Activated T-helper 1 cell treated with anti-CD3 and anti-CD28 coated beads, Interleukin-12 subunit alpha, Interleukin-12 subunit beta, Interleukin-2, Interleukin-4 antibody, amounts not matched to agents 30 ng/mL and 10 ng/mL and 1 ng/mL, durations not matched to agents 14 hours and 24 hours and 36 hours (primary cell): ENCODE measurements at regions not wholly inside any gene's neighbourhood (a gene's known extent, or its start where the extent isn't known, plus 50 kb on each side); places are given as distances from the start of the nearest gene placed in this dataset.

Experiments
- DNase-seq: peaks from one replicate; pipeline ENCODE4 v3.0.0; 2021; ENCODE audit warnings: low spot score
- H3K27ac Mint-ChIP-seq: one replicate; pipeline ENCODE4 v1.8.0; 2021; ENCODE audit warnings: mild to moderate bottlenecking, mixed read lengths
- H3K27me3 Mint-ChIP-seq: one replicate; pipeline ENCODE4 v1.8.0; 2022; ENCODE audit warnings: mild to moderate bottlenecking, moderate library complexity, mixed read lengths; ENCODE audit not compliant: insufficient read depth
- H3K36me3 Mint-ChIP-seq: one replicate; pipeline ENCODE4 v1.8.0; 2021; ENCODE audit warnings: low read depth, mixed read lengths
- H3K4me1 Mint-ChIP-seq: one replicate; pipeline ENCODE4 v1.8.0; 2021; ENCODE audit warnings: low read depth, mixed read lengths
- H3K4me3 Mint-ChIP-seq: one replicate; pipeline ENCODE4 v1.8.0; 2021; ENCODE audit warnings: mild to moderate bottlenecking, moderate library complexity, mixed read lengths
- H3K9me3 Mint-ChIP-seq: one replicate; pipeline ENCODE4 v1.8.0; 2021; ENCODE audit warnings: mixed read lengths
- intact Hi-C: fragments of 100-400 bp; cut with micrococcal nuclease; formaldehyde crosslinking; loops from one replicate; pipeline ENCODE4 v1.15.1; 2024

GRCh38 chr4:33427676-33428075 lies 2707.5 kb downstream of the PCDH7 start:
- no peak overlapping the region for H3K4me3 Mint-ChIP-seq
- no peak overlapping the region for H3K27ac Mint-ChIP-seq
- H3K4me1 Mint-ChIP-seq: no peaks in the 10 kb centered on the region
- no peaks in the 10 kb centered on the region for H3K27me3 Mint-ChIP-seq
- H3K36me3 Mint-ChIP-seq: no peaks in the 10 kb centered on the region
- DNase-seq: no peak
- peaks cover 9% of the 10 kb centered on the region for H3K9me3 Mint-ChIP-seq
- intact Hi-C loops: no loop called here

GRCh38 chr4:33429971-33430370 lies 2709.8 kb downstream of the PCDH7 start:
- no peak for DNase-seq
- Mint-ChIP-seq H3K4me1 (no peaks in the 10 kb centered on the region), H3K9me3 (peaks cover 7% of the 10 kb centered on the region), H3K27me3 (no peaks in the 10 kb centered on the region), H3K36me3 (no peaks in the 10 kb centered on the region), H3K4me3 (no peak overlapping the region), H3K27ac (no peak overlapping the region)
- intact Hi-C loops: no loop called here

- H3K9me3 Mint-ChIP-seq: no peaks in the 10 kb centered on the region
- H3K4me1 Mint-ChIP-seq: no peaks in the 10 kb centered on the region
These were observed 2717.2 kb downstream of the PCDH7 start for GRCh38 chr4:33437406-33437805.

GRCh38 chr4:33446953-33447352 lies 2726.8 kb downstream of the PCDH7 start:
- DNase-seq: no peak
- H3K27ac Mint-ChIP-seq: no peak overlapping the region
- peaks cover 13% of the 10 kb centered on the region for H3K9me3 Mint-ChIP-seq
- no peaks in the 10 kb centered on the region for H3K27me3 Mint-ChIP-seq
- intact Hi-C loops: no loop called here
- no peaks in the 10 kb centered on the region for H3K36me3 Mint-ChIP-seq
- H3K4me3 Mint-ChIP-seq: no peak overlapping the region
- H3K4me1 Mint-ChIP-seq: no peaks in the 10 kb centered on the region

More at GRCh38 chr4:33437406-33437805, 2717.2 kb downstream of the PCDH7 start:
- intact Hi-C loops: no loop called here
- Mint-ChIP-seq H3K36me3 (no peaks in the 10 kb centered on the region), H3K4me3 (no peak overlapping the region), H3K27ac (no peak overlapping the region), H3K27me3 (no peaks in the 10 kb centered on the region)
- DNase-seq: no peak

- Mint-ChIP-seq H3K9me3 (peaks cover 7% of the 10 kb centered on the region), H3K4me3 (no peak overlapping the region), H3K36me3 (no peaks in the 10 kb centered on the region), H3K27me3 (no peaks in the 10 kb centered on the region), H3K27ac (no peak overlapping the region), H3K4me1 (no peaks in the 10 kb centered on the region)
- intact Hi-C loops: no loop called here
- no peak for DNase-seq
These were observed 2728.8 kb downstream of the PCDH7 start for GRCh38 chr4:33448948-33449347.

GRCh38 chr4:33453436-33453835 lies 2733.3 kb downstream of the PCDH7 start:
- intact Hi-C loops: no loop called here
- Mint-ChIP-seq H3K4me1 (no peaks in the 10 kb centered on the region), H3K4me3 (no peak overlapping the region), H3K9me3 (peaks cover 6% of the 10 kb centered on the region), H3K27me3 (no peaks in the 10 kb centered on the region), H3K27ac (no peak overlapping the region), H3K36me3 (no peaks in the 10 kb centered on the region)
- DNase-seq: no peak

- Mint-ChIP-seq H3K27me3 (no peaks in the 10 kb centered on the region), H3K4me1 (no peaks in the 10 kb centered on the region), H3K4me3 (no peak overlapping the region), H3K36me3 (no peaks in the 10 kb centered on the region), H3K27ac (no peak overlapping the region), H3K9me3 (peaks cover 7% of the 10 kb centered on the region)
- intact Hi-C loops: no loop called here
- no peak for DNase-seq
These were observed 2733.7 kb downstream of the PCDH7 start for GRCh38 chr4:33453916-33454315.

- no peaks in the 10 kb centered on the region for H3K36me3 Mint-ChIP-seq
- H3K27ac Mint-ChIP-seq: no peak overlapping the region
- H3K9me3 Mint-ChIP-seq: peaks cover 24% of the 10 kb centered on the region
- intact Hi-C loops: no loop called here
- no peak for DNase-seq
- H3K4me3 Mint-ChIP-seq: no peak overlapping the region
- H3K27me3 Mint-ChIP-seq: no peaks in the 10 kb centered on the region
- no peaks in the 10 kb centered on the region for H3K4me1 Mint-ChIP-seq
These were observed 2745.4 kb downstream of the PCDH7 start for GRCh38 chr4:33465565-33465964.

GRCh38 chr4:33467291-33467690 lies 2747.1 kb downstream of the PCDH7 start:
- intact Hi-C loops: no loop called here
- Mint-ChIP-seq H3K9me3 (peaks cover 25% of the 10 kb centered on the region), H3K4me3 (no peak overlapping the region), H3K36me3 (no peaks in the 10 kb centered on the region), H3K27ac (no peak overlapping the region), H3K4me1 (no peaks in the 10 kb centered on the region), H3K27me3 (no peaks in the 10 kb centered on the region)
- no peak for DNase-seq

GRCh38 chr4:33470805-33471204 lies 2750.6 kb downstream of the PCDH7 start:
- H3K36me3 Mint-ChIP-seq: no peaks in the 10 kb centered on the region
- no peak overlapping the region for H3K4me3 Mint-ChIP-seq

GRCh38 chr4:33477715-33478114 lies 2757.5 kb downstream of the PCDH7 start:
- no peak overlapping the region for H3K4me3 Mint-ChIP-seq
- no peaks in the 10 kb centered on the region for H3K36me3 Mint-ChIP-seq
- intact Hi-C loops: no loop called here
- peaks cover 9% of the 10 kb centered on the region for H3K9me3 Mint-ChIP-seq
- no peaks in the 10 kb centered on the region for H3K27me3 Mint-ChIP-seq
- H3K27ac Mint-ChIP-seq: no peak overlapping the region
- no peak for DNase-seq
- H3K4me1 Mint-ChIP-seq: no peaks in the 10 kb centered on the region

More at GRCh38 chr4:33470805-33471204, 2750.6 kb downstream of the PCDH7 start:
- intact Hi-C loops: no loop called here
- no peak for DNase-seq
- Mint-ChIP-seq H3K27me3 (no peaks in the 10 kb centered on the region), H3K9me3 (peaks cover 28% of the 10 kb centered on the region), H3K4me1 (no peaks in the 10 kb centered on the region), H3K27ac (no peak overlapping the region)

GRCh38 chr4:33482773-33483172 lies 2761.5 kb downstream of the ARAP2 start:
- DNase-seq: no peak
- H3K27me3 Mint-ChIP-seq: no peaks in the 10 kb centered on the region
- no peaks in the 10 kb centered on the region for H3K4me1 Mint-ChIP-seq
- no peak overlapping the region for H3K4me3 Mint-ChIP-seq
- intact Hi-C loops: no loop called here
- no peak overlapping the region for H3K27ac Mint-ChIP-seq
- H3K9me3 Mint-ChIP-seq: peaks cover 5% of the 10 kb centered on the region
- no peaks in the 10 kb centered on the region for H3K36me3 Mint-ChIP-seq

- Mint-ChIP-seq H3K4me3 (no peak overlapping the region), H3K36me3 (no peaks in the 10 kb centered on the region), H3K27ac (no peak overlapping the region), H3K4me1 (no peaks in the 10 kb centered on the region), H3K9me3 (peaks cover 5% of the 10 kb centered on the region), H3K27me3 (no peaks in the 10 kb centered on the region)
- DNase-seq: no peak
- intact Hi-C loops: no loop called here
These were observed 2759.2 kb downstream of the ARAP2 start for GRCh38 chr4:33485111-33485510.

GRCh38 chr4:33493231-33493630 lies 2751.1 kb downstream of the ARAP2 start:
- H3K4me1 Mint-ChIP-seq: no peaks in the 10 kb centered on the region
- peaks cover 8% of the 10 kb centered on the region for H3K9me3 Mint-ChIP-seq
- H3K4me3 Mint-ChIP-seq: no peak overlapping the region
- intact Hi-C loops: no loop called here
- no peak overlapping the region for H3K27ac Mint-ChIP-seq
- H3K36me3 Mint-ChIP-seq: no peaks in the 10 kb centered on the region
- no peak for DNase-seq
- no peaks in the 10 kb centered on the region for H3K27me3 Mint-ChIP-seq
